ENCODE measurements at regions not wholly inside any gene's neighbourhood (a gene's known extent, or its start where the extent isn't known, plus 50 kb on each side); places are given as distances from the start of the nearest gene placed in this dataset.

DNA sequence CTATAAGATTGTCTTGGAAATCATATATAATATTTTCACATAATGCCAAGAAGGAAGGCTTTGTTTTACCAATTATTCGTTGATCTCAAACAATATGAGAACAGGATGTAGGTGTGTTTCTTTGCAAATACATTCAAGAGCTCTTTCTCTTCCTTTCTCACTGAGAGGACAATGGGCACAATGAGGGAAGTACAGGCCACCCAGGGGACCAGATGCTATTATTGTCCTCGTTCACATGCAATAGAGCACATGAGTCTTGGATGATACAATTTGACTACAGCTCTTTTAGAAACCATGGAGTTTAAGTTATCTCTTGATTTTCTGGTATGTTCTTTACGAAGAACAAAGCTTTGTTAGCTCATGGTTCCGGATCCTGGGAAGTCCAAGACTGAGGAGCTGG, 323.7 kb upstream of the KLF6 start (continued):
- TF ChIP-seq, protein P1, sequence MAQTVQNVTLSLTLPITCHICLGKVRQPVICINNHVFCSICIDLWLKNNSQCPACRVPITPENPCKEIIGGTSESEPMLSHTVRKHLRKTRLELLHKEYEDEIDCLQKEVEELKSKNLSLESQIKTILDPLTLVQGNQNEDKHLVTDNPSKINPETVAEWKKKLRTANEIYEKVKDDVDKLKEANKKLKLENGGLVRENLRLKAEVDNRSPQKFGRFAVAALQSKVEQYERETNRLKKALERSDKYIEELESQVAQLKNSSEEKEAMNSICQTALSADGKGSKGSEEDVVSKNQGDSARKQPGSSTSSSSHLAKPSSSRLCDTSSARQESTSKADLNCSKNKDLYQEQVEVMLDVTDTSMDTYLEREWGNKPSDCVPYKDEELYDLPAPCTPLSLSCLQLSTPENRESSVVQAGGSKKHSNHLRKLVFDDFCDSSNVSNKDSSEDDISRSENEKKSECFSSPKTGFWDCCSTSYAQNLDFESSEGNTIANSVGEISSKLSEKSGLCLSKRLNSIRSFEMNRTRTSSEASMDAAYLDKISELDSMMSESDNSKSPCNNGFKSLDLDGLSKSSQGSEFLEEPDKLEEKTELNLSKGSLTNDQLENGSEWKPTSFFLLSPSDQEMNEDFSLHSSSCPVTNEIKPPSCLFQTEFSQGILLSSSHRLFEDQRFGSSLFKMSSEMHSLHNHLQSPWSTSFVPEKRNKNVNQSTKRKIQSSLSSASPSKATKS (CRISPR knock-in tag; IDR thresholded peaks at IDR 0.05): no peak
- TF ChIP-seq PREB (CRISPR knock-in tag; IDR thresholded peaks at IDR 0.05): no peak
- TF ChIP-seq BDP1 (IDR thresholded peaks at IDR 0.05; ENCODE audit: insufficient read depth, insufficient read length): no peak
- TF ChIP-seq BCOR (IDR thresholded peaks at IDR 0.05): no peak
- TF ChIP-seq MYNN (IDR thresholded peaks at IDR 0.05): no peak
- TF ChIP-seq MYNN (CRISPR knock-in tag; IDR thresholded peaks at IDR 0.05): no peak
- TF ChIP-seq, protein P2, sequence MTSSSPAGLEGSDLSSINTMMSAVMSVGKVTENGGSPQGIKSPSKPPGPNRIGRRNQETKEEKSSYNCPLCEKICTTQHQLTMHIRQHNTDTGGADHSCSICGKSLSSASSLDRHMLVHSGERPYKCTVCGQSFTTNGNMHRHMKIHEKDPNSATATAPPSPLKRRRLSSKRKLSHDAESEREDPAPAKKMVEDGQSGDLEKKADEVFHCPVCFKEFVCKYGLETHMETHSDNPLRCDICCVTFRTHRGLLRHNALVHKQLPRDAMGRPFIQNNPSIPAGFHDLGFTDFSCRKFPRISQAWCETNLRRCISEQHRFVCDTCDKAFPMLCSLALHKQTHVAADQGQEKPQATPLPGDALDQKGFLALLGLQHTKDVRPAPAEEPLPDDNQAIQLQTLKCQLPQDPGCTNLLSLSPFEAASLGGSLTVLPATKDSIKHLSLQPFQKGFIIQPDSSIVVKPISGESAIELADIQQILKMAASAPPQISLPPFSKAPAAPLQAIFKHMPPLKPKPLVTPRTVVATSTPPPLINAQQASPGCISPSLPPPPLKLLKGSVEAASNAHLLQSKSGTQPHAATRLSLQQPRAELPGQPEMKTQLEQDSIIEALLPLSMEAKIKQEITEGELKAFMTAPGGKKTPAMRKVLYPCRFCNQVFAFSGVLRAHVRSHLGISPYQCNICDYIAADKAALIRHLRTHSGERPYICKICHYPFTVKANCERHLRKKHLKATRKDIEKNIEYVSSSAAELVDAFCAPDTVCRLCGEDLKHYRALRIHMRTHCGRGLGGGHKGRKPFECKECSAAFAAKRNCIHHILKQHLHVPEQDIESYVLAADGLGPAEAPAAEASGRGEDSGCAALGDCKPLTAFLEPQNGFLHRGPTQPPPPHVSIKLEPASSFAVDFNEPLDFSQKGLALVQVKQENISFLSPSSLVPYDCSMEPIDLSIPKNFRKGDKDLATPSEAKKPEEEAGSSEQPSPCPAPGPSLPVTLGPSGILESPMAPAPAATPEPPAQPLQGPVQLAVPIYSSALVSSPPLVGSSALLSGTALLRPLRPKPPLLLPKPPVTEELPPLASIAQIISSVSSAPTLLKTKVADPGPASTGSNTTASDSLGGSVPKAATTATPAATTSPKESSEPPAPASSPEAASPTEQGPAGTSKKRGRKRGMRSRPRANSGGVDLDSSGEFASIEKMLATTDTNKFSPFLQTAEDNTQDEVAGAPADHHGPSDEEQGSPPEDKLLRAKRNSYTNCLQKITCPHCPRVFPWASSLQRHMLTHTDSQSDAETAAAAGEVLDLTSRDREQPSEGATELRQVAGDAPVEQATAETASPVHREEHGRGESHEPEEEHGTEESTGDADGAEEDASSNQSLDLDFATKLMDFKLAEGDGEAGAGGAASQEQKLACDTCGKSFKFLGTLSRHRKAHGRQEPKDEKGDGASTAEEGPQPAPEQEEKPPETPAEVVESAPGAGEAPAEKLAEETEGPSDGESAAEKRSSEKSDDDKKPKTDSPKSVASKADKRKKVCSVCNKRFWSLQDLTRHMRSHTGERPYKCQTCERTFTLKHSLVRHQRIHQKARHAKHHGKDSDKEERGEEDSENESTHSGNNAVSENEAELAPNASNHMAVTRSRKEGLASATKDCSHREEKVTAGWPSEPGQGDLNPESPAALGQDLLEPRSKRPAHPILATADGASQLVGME (CRISPR knock-in tag; IDR thresholded peaks at IDR 0.05): no peak
- TF ChIP-seq CEBPB (tag; IDR thresholded peaks at IDR 0.05): no peak
- TF ChIP-seq ZNF212 (CRISPR knock-in tag; IDR thresholded peaks at IDR 0.05): no peak
- TF ChIP-seq ZNF717 (CRISPR knock-in tag; IDR thresholded peaks at IDR 0.05): no peak
- TF ChIP-seq, protein P3, sequence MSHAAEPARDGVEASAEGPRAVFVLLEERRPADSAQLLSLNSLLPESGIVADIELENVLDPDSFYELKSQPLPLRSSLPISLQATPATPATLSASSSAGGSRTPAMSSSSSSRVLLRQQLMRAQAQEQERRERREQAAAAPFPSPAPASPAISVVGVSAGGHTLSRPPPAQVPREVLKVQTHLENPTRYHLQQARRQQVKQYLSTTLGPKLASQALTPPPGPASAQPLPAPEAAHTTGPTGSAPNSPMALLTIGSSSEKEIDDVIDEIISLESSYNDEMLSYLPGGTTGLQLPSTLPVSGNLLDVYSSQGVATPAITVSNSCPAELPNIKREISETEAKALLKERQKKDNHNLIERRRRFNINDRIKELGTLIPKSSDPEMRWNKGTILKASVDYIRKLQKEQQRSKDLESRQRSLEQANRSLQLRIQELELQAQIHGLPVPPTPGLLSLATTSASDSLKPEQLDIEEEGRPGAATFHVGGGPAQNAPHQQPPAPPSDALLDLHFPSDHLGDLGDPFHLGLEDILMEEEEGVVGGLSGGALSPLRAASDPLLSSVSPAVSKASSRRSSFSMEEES (CRISPR knock-in tag; IDR thresholded peaks at IDR 0.05): no peak
- no peak for TF ChIP-seq CBX8 (IDR thresholded peaks at IDR 0.05; ENCODE audit: borderline replicate concordance, extremely low read depth, low read depth, low read length, poor library complexity, severe bottlenecking)
- no peak for TF ChIP-seq SRSF3 (IDR thresholded peaks at IDR 0.05; ENCODE audit: insufficient read depth, low read length)
- no peak for TF ChIP-seq POLR2H (tag; IDR thresholded peaks at IDR 0.05; ENCODE audit: low read depth)

All from K562 (cell line).